Progenitor cell of endocrine pancreas (in vitro differentiated cells): ENCODE measurements at regions not wholly inside any gene's neighbourhood (a gene's known extent, or its start where the extent isn't known, plus 50 kb on each side); places are given as distances from the start of the nearest gene placed in this dataset.

ENCODE experiments used
- DNase-seq: peaks from one replicate; pipeline ENCODE4 v3.0.0; 2021; ENCODE audit warnings: low spot score; ENCODE audit not compliant: unreplicated experiment
- H3K27ac Mint-ChIP-seq: 2 replicates; pipeline ENCODE4 v1.8.0; 2021; ENCODE audit warnings: mild to moderate bottlenecking, moderate library complexity, mixed read lengths
- H3K27me3 Mint-ChIP-seq: 2 replicates; pipeline ENCODE4 v1.8.0; 2021; ENCODE audit warnings: mixed read lengths
- H3K36me3 Mint-ChIP-seq: 2 replicates; pipeline ENCODE4 v1.8.0; 2022; ENCODE audit warnings: mixed read lengths; ENCODE audit not compliant: insufficient read depth
- H3K4me1 Mint-ChIP-seq: 2 replicates; pipeline ENCODE4 v1.8.0; 2021; ENCODE audit warnings: low read depth, mixed read lengths
- H3K4me3 Mint-ChIP-seq: 2 replicates; pipeline ENCODE4 v1.8.0; 2021; ENCODE audit warnings: low read depth, mild to moderate bottlenecking, moderate library complexity, mixed read lengths
- H3K9me3 Mint-ChIP-seq: 2 replicates; pipeline ENCODE4 v1.8.0; 2021; ENCODE audit warnings: low read depth, mixed read lengths
- CTCF ChIP-seq: fragments of 200-600 bp; sonication (generic); IDR thresholded peaks from one replicate; pipeline ENCODE4 v1.5.0; 2021; ENCODE audit warnings: antibody characterized with exemption, mild to moderate bottlenecking; ENCODE audit not compliant: unreplicated experiment

- Mint-ChIP-seq H3K27me3 (no peaks in the 10 kb centered on the region), H3K9me3 (no peaks in the 10 kb centered on the region), H3K4me3 (no peak overlapping the region), H3K27ac (no peak overlapping the region), H3K4me1 (peaks cover 33% of the 10 kb centered on the region), H3K36me3 (no peaks in the 10 kb centered on the region)
- DNase-seq: no peak
- no peak for TF ChIP-seq CTCF
These were observed 346.2 kb upstream of the IMPG1 start for GRCh38 chr6:76418560-76419223.

DNA sequence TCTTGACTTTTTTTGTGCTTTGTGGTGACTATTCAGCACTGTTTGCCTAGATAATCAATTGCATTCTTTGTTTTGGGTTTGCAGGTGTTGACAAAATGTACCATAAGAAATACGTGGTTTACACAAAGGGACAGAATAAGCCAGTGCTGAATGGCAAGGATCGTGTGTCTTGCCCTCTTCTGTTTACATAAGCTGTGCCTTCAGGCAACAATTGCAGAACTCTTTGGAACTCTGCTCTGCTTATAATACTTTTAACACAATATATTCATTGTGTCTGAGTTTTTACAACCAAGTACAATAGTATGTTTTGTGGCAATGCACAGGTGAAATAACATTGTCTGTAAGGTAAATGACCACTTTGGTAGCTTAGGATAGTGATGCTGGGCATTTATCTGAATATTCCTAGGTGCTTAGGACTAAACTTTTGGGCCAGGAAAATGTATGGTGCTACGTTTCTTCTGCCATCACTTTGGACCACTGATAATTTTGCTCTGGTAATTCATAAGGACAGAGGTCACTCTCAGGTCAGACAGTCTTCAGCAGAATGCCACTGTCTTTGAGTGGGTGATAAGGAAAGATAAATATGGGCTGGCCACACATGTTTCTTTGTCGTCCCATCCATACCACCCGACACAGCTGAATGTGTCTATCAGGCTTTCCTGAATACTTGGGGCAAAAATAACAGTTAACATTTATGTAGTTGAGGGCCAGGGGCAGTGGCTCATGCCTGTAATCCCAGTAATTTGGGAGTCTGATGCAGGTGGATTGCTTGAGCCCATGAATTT is 344.6 kb upstream of the IMPG1 start:
- Mint-ChIP-seq H3K4me1 (peaks cover 33% of the 10 kb centered on the region), H3K27ac (peak overlapping the region; percentile 89), H3K27me3 (no peaks in the 10 kb centered on the region)

DNA sequence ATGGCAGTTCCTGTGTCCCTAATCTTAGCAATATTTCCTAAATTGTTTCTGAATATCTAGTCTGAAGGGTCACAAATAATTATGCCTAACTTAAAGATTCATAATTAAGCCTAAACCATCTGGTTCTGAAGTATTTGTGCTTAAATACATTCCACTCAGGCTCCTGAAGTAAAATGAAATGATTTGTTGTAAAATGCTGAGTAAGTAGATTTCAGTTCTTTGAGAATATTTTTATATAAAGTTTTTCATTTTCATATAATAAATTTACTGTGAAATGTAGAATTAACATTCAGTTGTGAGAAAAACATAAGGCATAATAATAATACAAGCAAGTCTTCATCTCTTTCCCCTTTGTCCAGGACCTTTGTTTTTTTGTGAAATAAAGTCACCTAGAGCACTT is 330.6 kb upstream of the IMPG1 start:
- Mint-ChIP-seq H3K9me3 (peaks cover 7% of the 10 kb centered on the region), H3K27me3 (no peaks in the 10 kb centered on the region), H3K36me3 (no peaks in the 10 kb centered on the region), H3K4me3 (no peak overlapping the region), H3K27ac (no peak overlapping the region), H3K4me1 (peaks cover 2% of the 10 kb centered on the region)
- no peak for DNase-seq
- TF ChIP-seq CTCF: no peak

More for the DNA sequence above, 344.6 kb upstream of the IMPG1 start:
- DNase-seq: no peak
- Mint-ChIP-seq H3K9me3 (no peaks in the 10 kb centered on the region), H3K4me3 (no peak overlapping the region), H3K36me3 (no peaks in the 10 kb centered on the region)
- no peak for TF ChIP-seq CTCF

DNA sequence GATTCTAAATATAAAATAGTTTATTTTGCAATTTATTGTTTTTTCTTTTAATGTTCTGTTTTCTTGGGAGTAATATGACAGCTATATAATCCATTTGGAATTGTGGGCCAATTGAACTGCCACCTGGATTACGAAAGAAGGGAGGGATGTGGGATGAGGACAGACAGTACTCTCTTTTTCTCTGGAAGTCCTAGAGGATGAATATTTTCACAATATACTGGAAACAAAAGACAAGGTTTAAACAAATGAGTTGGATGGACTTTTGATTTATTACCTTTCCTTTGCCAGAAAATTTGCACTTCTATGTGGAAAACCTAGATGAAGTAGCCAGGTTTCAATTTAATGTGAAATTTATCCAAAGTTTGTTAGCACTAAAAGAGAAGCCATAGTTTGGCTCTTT is 325.5 kb upstream of the IMPG1 start:
- no peaks in the 10 kb centered on the region for H3K36me3 Mint-ChIP-seq
- no peaks in the 10 kb centered on the region for H3K4me1 Mint-ChIP-seq
- H3K9me3 Mint-ChIP-seq: peaks cover 2% of the 10 kb centered on the region
- H3K27me3 Mint-ChIP-seq: no peaks in the 10 kb centered on the region
- TF ChIP-seq CTCF: no peak
- no peak overlapping the region for H3K27ac Mint-ChIP-seq
- H3K4me3 Mint-ChIP-seq: no peak overlapping the region
- DNase-seq: no peak

DNA sequence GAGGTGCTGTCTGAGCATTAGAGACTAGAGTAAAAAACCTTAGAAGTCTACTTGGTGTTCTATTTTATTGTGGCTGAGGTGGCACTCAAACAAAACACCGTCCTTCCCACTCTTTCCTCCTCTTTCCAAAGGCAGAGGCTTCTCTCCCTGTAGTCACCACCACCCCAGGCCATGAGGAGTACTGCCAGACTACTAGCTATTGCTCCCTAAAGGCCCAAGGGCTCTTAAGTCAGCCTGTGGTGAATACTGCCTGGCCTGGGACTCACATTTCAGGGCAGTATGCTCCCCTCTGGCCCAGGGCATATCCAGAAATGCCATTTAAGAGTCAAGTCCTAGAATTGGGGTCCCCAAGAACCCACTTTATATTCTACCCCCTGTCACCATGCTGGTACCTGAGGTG is 309.7 kb upstream of the IMPG1 start:
- no peak overlapping the region for H3K4me3 Mint-ChIP-seq
- no peaks in the 10 kb centered on the region for H3K4me1 Mint-ChIP-seq
- H3K27ac Mint-ChIP-seq: no peak overlapping the region
- no peaks in the 10 kb centered on the region for H3K27me3 Mint-ChIP-seq
- no peak for TF ChIP-seq CTCF
- H3K9me3 Mint-ChIP-seq: peaks cover 3% of the 10 kb centered on the region
- H3K36me3 Mint-ChIP-seq: no peaks in the 10 kb centered on the region
- no peak for DNase-seq
